ENCODE measurements at regions not wholly inside any gene's neighbourhood (a gene's known extent, or its start where the extent isn't known, plus 50 kb on each side); places are given as distances from the start of the nearest gene placed in this dataset.

DNA sequence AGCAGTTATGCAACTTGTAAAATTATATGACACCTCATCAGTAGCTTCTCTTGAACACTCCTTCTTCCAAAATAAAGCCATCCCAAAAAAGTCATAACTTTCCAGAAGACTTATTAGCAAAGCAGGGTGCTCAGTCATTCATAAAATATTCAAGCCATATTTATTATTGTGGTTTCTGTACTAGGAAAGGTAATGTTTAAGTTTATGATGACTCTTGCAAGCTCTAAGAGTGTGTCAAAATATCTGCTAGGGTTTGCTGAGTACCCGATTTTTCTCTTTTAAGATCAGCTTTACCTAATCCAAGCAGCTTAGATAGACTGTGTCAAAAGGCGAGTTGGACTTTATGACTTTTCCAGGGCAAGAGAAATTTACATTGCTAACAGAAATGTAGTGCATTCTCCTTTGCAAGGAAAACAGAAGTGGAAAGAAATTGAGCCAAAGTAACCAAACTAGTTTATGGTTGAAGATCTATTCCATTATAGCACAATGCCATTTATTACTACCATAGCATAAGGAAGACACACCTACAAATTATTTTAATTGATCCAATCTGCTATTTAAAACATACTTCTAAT is 98.0 kb upstream of the SOX6 start:
- TF ChIP-seq, protein P1, sequence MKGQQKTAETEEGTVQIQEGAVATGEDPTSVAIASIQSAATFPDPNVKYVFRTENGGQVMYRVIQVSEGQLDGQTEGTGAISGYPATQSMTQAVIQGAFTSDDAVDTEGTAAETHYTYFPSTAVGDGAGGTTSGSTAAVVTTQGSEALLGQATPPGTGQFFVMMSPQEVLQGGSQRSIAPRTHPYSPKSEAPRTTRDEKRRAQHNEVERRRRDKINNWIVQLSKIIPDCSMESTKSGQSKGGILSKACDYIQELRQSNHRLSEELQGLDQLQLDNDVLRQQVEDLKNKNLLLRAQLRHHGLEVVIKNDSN (IDR thresholded peaks at IDR 0.05) = no peak
- TF ChIP-seq TAF1 (IDR thresholded peaks at IDR 0.05; ENCODE audit: low read depth) (no peak), YY1 (IDR thresholded peaks at IDR 0.05; ENCODE audit: low read depth) (no peak), NFIC (IDR thresholded peaks at IDR 0.05) (no peak), EP300 (IDR thresholded peaks at IDR 0.05; ENCODE audit: borderline replicate concordance) (no peak), CEBPB (IDR thresholded peaks at IDR 0.05) (no peak), RAD21 (IDR thresholded peaks at IDR 0.05; ENCODE audit: low read depth) (no peak), ZBTB7A (IDR thresholded peaks at IDR 0.05; ENCODE audit: low read depth) (no peak), FOXM1 (IDR thresholded peaks at IDR 0.05; ENCODE audit: borderline replicate concordance, low read depth) (no peak), TCF12 (IDR thresholded peaks at IDR 0.05; ENCODE audit: low read depth) (no peak), EGR1 (IDR thresholded peaks at IDR 0.05) (no peak), CREB1 (IDR thresholded peaks at IDR 0.05; ENCODE audit: low read depth) (no peak), TEAD4 (IDR thresholded peaks at IDR 0.05) (no peak)
- TF ChIP-seq, protein P2, sequence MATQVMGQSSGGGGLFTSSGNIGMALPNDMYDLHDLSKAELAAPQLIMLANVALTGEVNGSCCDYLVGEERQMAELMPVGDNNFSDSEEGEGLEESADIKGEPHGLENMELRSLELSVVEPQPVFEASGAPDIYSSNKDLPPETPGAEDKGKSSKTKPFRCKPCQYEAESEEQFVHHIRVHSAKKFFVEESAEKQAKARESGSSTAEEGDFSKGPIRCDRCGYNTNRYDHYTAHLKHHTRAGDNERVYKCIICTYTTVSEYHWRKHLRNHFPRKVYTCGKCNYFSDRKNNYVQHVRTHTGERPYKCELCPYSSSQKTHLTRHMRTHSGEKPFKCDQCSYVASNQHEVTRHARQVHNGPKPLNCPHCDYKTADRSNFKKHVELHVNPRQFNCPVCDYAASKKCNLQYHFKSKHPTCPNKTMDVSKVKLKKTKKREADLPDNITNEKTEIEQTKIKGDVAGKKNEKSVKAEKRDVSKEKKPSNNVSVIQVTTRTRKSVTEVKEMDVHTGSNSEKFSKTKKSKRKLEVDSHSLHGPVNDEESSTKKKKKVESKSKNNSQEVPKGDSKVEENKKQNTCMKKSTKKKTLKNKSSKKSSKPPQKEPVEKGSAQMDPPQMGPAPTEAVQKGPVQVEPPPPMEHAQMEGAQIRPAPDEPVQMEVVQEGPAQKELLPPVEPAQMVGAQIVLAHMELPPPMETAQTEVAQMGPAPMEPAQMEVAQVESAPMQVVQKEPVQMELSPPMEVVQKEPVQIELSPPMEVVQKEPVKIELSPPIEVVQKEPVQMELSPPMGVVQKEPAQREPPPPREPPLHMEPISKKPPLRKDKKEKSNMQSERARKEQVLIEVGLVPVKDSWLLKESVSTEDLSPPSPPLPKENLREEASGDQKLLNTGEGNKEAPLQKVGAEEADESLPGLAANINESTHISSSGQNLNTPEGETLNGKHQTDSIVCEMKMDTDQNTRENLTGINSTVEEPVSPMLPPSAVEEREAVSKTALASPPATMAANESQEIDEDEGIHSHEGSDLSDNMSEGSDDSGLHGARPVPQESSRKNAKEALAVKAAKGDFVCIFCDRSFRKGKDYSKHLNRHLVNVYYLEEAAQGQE (IDR thresholded peaks at IDR 0.05; ENCODE audit: low read depth) = no peak
- TF ChIP-seq, protein P3, sequence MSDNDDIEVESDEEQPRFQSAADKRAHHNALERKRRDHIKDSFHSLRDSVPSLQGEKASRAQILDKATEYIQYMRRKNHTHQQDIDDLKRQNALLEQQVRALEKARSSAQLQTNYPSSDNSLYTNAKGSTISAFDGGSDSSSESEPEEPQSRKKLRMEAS (IDR thresholded peaks at IDR 0.05) = no peak

DNA sequence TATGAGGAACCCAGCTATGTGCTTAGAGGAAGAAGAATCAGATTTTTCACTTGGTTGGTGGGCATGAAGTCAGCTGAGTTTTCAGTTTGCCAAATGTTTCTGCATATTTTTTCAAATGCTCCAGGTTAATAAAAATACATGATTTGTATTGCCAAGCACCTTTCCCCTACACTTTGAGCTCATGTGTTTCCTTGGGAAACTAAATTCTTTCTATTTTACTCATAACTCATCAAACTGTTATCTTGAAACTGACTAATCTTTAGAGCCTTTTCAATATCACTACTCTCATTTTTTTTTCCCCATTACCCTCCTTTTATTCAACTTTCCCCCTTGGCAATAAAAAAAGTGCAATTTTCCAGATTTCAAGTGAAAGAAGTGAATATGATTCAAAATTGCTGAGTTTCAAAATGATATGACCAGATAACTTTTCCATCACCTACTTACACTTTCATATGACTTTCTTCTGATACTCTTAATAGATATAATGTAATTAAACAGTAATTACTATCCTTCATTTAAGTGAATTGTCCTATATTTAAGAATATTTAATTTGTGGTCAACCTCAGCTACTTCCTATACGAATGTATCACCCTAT is 91.9 kb upstream of the SOX6 start:
- TF ChIP-seq, protein P2 (IDR thresholded peaks at IDR 0.05; ENCODE audit: low read depth) = no peak

DNA sequence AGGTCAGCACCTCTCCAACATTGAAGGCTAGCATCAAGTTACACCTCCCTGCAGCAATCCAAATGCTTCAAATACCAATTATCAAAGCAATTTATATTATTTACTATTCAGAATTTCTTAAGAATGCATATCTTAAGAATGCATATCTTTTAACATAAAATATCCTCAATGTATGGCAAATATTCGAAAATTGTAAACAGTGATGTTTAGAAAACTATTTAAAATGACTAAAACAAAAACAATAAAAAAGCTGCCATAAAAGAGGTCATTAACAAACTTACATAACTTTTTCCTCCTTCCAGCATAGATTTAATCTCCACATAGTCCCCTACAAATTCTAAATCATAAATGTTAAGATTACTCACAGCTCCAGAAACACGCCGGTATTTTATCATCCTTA is 85.1 kb upstream of the SOX6 start:
- TF ChIP-seq FOXM1 (IDR thresholded peaks at IDR 0.05; ENCODE audit: borderline replicate concordance, low read depth) (no peak), EGR1 (IDR thresholded peaks at IDR 0.05) (no peak), NFIC (IDR thresholded peaks at IDR 0.05) (no peak), RAD21 (IDR thresholded peaks at IDR 0.05; ENCODE audit: low read depth) (no peak), TEAD4 (IDR thresholded peaks at IDR 0.05) (no peak), CREB1 (IDR thresholded peaks at IDR 0.05; ENCODE audit: low read depth) (no peak), TCF12 (IDR thresholded peaks at IDR 0.05; ENCODE audit: low read depth) (no peak), CEBPB (IDR thresholded peaks at IDR 0.05) (no peak), EP300 (IDR thresholded peaks at IDR 0.05; ENCODE audit: borderline replicate concordance) (no peak), ZBTB7A (IDR thresholded peaks at IDR 0.05; ENCODE audit: low read depth) (no peak), TAF1 (IDR thresholded peaks at IDR 0.05; ENCODE audit: low read depth) (no peak)
- TF ChIP-seq, protein P1 (IDR thresholded peaks at IDR 0.05) = no peak
- TF ChIP-seq, protein P2 (IDR thresholded peaks at IDR 0.05; ENCODE audit: low read depth) = no peak
- TF ChIP-seq, protein P3 (IDR thresholded peaks at IDR 0.05) = no peak

DNA sequence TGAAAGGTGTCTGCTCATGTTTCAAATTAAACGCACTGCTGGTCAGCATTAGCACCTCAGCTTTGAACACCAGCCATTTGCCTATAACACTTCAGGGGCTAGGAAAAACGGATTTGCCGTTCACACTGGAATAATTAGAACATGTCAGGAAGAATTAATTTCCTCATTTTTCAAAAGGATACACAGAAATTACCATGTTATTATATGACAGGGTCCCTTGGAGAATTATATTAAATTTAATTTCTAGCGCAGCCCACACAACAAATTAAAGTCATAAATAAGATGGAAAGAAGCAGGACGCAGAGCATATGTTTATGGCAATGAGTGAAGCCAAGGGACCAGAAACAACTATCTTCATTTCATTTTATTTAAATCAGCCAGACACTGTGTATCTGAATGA is 83.8 kb upstream of the SOX6 start:
- TF ChIP-seq, protein P2 (IDR thresholded peaks at IDR 0.05; ENCODE audit: low read depth) = no peak
- TF ChIP-seq TAF1 (IDR thresholded peaks at IDR 0.05; ENCODE audit: low read depth) (no peak), TEAD4 (IDR thresholded peaks at IDR 0.05) (no peak), CREB1 (IDR thresholded peaks at IDR 0.05; ENCODE audit: low read depth) (no peak), FOXM1 (IDR thresholded peaks at IDR 0.05; ENCODE audit: borderline replicate concordance, low read depth) (no peak), YY1 (IDR thresholded peaks at IDR 0.05; ENCODE audit: low read depth) (no peak), EP300 (IDR thresholded peaks at IDR 0.05; ENCODE audit: borderline replicate concordance) (no peak), RAD21 (IDR thresholded peaks at IDR 0.05; ENCODE audit: low read depth) (no peak), ZBTB7A (IDR thresholded peaks at IDR 0.05; ENCODE audit: low read depth) (no peak), CEBPB (IDR thresholded peaks at IDR 0.05) (no peak), NFIC (IDR thresholded peaks at IDR 0.05) (no peak), EGR1 (IDR thresholded peaks at IDR 0.05) (no peak)
- TF ChIP-seq, protein P1 (IDR thresholded peaks at IDR 0.05) = no peak
- TF ChIP-seq, protein P3 (IDR thresholded peaks at IDR 0.05) = no peak

Measured in Ishikawa (cell line).